ENCODE measurements at regions not wholly inside any gene's neighbourhood (a gene's known extent, or its start where the extent isn't known, plus 50 kb on each side); places are given as distances from the start of the nearest gene placed in this dataset.

- no peak for DNase-seq (ENCODE audit: low read depth)
- H3K4me3 ChIP-seq (ENCODE audit: low read depth, low read length) = no peak overlapping the region
- no peak for TF ChIP-seq CTCF (IDR thresholded peaks at IDR 0.05; ENCODE audit: low read depth, low read length, missing control alignments)
- in situ Hi-C loops (cut with HindIII; ENCODE audit: low sequenced_read_pairs) = no loop called here
Observed at GRCh38 chr13:86161257-86161656, 362.0 kb upstream of the SLITRK6 start.

- no peak overlapping the region for H3K4me3 ChIP-seq (ENCODE audit: low read depth, low read length)
- DNase-seq (ENCODE audit: low read depth) = no peak
- in situ Hi-C loops (cut with HindIII; ENCODE audit: low sequenced_read_pairs) = no loop called here
- no peak for TF ChIP-seq CTCF (IDR thresholded peaks at IDR 0.05; ENCODE audit: low read depth, low read length, missing control alignments)
Observed at GRCh38 chr13:86155756-86156155, 356.5 kb upstream of the SLITRK6 start.

- no peak overlapping the region for H3K4me3 ChIP-seq (ENCODE audit: low read depth, low read length)
- no peak for TF ChIP-seq CTCF (IDR thresholded peaks at IDR 0.05; ENCODE audit: low read depth, low read length, missing control alignments)
- in situ Hi-C loops (cut with HindIII; ENCODE audit: low sequenced_read_pairs) = no loop called here
- DNase-seq (ENCODE audit: low read depth) = no peak
Observed at GRCh38 chr13:86142080-86142479, 342.9 kb upstream of the SLITRK6 start.

- in situ Hi-C loops (cut with HindIII; ENCODE audit: low sequenced_read_pairs) = no loop called here
- H3K4me3 ChIP-seq (ENCODE audit: low read depth, low read length) = no peak overlapping the region
- no peak for TF ChIP-seq CTCF (IDR thresholded peaks at IDR 0.05; ENCODE audit: low read depth, low read length, missing control alignments)
- DNase-seq (ENCODE audit: low read depth) = no peak
Observed at GRCh38 chr13:86135856-86136255, 336.6 kb upstream of the SLITRK6 start.

- TF ChIP-seq CTCF (IDR thresholded peaks at IDR 0.05; ENCODE audit: low read depth, low read length, missing control alignments) = no peak
- DNase-seq (ENCODE audit: low read depth) = no peak
- no peak overlapping the region for H3K4me3 ChIP-seq (ENCODE audit: low read depth, low read length)
- in situ Hi-C loops (cut with HindIII; ENCODE audit: low sequenced_read_pairs) = no loop called here
Observed at GRCh38 chr13:86121881-86122280, 322.7 kb upstream of the SLITRK6 start.

- DNase-seq (ENCODE audit: low read depth) = no peak
- in situ Hi-C loops (cut with HindIII; ENCODE audit: low sequenced_read_pairs) = no loop called here
- TF ChIP-seq CTCF (IDR thresholded peaks at IDR 0.05; ENCODE audit: low read depth, low read length, missing control alignments) = no peak
- H3K4me3 ChIP-seq (ENCODE audit: low read depth, low read length) = no peak overlapping the region
Observed at GRCh38 chr13:86109107-86109506, 309.9 kb upstream of the SLITRK6 start.

- TF ChIP-seq CTCF (IDR thresholded peaks at IDR 0.05; ENCODE audit: low read depth, low read length, missing control alignments) = no peak
- DNase-seq (ENCODE audit: low read depth) = no peak
- in situ Hi-C loops (cut with HindIII; ENCODE audit: low sequenced_read_pairs) = no loop called here
- H3K4me3 ChIP-seq (ENCODE audit: low read depth, low read length) = no peak overlapping the region
Observed at GRCh38 chr13:86108334-86108733, 309.1 kb upstream of the SLITRK6 start.

All from astrocyte of the cerebellum (primary cell).